OCI-LY7 (cell line): ENCODE measurements at regions not wholly inside any gene's neighbourhood (a gene's known extent, or its start where the extent isn't known, plus 50 kb on each side); places are given as distances from the start of the nearest gene placed in this dataset.

ENCODE experiments used
- BruUV-seq: library from RNA; stranded (reverse); fragments of 400-500 nt; replicated peaks from 2 replicates; lab custom pipeline; 2021; lab: Mats Ljungman, UMichigan
- CTCF ChIA-PET: fragments of 300-600 bp; sonication (Branson Sonifier 250); formaldehyde crosslinking; loops from one replicate; lab custom pipeline; 2022; ENCODE audit warnings: antibody characterized with exemption; ENCODE audit not compliant: unreplicated experiment; lab: Charles Lee
- POLR2A ChIA-PET: fragments of 300-600 bp; sonication (Branson Sonifier 250); formaldehyde crosslinking; loops from one replicate; lab custom pipeline; 2022; ENCODE audit warnings: antibody characterized with exemption; lab: Charles Lee
- DNase-seq: peaks from one replicate; pipeline ENCODE4 v3.0.0-alpha.2; 2015; ENCODE audit warnings: low spot score
- H2AFZ ChIP-seq: fragments of 200-600 bp; sonication (generic), shearing (Covaris generic); 2 replicates; pipeline ENCODE4 v1.6.1; 2014; ENCODE audit warnings: mild to moderate bottlenecking, antibody characterized with exemption, low read length, moderate library complexity
- H3K27ac ChIP-seq: fragments of 200-600 bp; sonication (generic); 2 replicates; pipeline ENCODE4 v1.5.1; 2014; ENCODE audit warnings: mixed run types, low read depth, mild to moderate bottlenecking, moderate library complexity, low read length, inconsistent platforms; ENCODE audit not compliant: poor library complexity, severe bottlenecking
- H3K36me3 ChIP-seq: fragments of 200-600 bp; sonication (generic); 2 replicates; pipeline ENCODE4 v1.6.1; 2014; ENCODE audit warnings: mild to moderate bottlenecking, antibody characterized with exemption, low read length, moderate library complexity, mixed read lengths; ENCODE audit not compliant: insufficient read depth
- H3K4me1 ChIP-seq: fragments of 200-600 bp; sonication (generic); 2 replicates; pipeline ENCODE4 v1.5.1; 2014; ENCODE audit warnings: mild to moderate bottlenecking, low read length; ENCODE audit not compliant: insufficient read depth, poor library complexity, severe bottlenecking
- H3K4me2 ChIP-seq: fragments of 200-600 bp; sonication (generic); 2 replicates; pipeline ENCODE4 v1.6.1; 2014; ENCODE audit warnings: mild to moderate bottlenecking, low read length
- H3K4me3 ChIP-seq: fragments of 200-600 bp; sonication (generic); 2 replicates; pipeline ENCODE4 v1.5.1; 2014; ENCODE audit warnings: mild to moderate bottlenecking, low read depth, low read length; ENCODE audit not compliant: poor library complexity, severe bottlenecking
- H3K79me2 ChIP-seq: fragments of 200-600 bp; sonication (generic); 2 replicates; pipeline ENCODE4 v1.6.1; 2016; ENCODE audit warnings: low read depth, mild to moderate bottlenecking, low read length, moderate library complexity, mixed read lengths; ENCODE audit not compliant: insufficient read depth
- H3K9me2 ChIP-seq: fragments of 200-600 bp; sonication (generic); 2 replicates; pipeline ENCODE4 v1.6.1; 2016; ENCODE audit warnings: mild to moderate bottlenecking, low read length, mixed read lengths; ENCODE audit not compliant: insufficient read depth
- H3K9me3 ChIP-seq: fragments of 200-600 bp; sonication (generic); 2 replicates; pipeline ENCODE4 v1.6.1; 2014; ENCODE audit warnings: mild to moderate bottlenecking, mixed run types, low read length, mixed read lengths
- H4K20me1 ChIP-seq: fragments of 200-600 bp; sonication (generic); 2 replicates; pipeline ENCODE4 v1.6.1; 2014; ENCODE audit warnings: mild to moderate bottlenecking, antibody characterized with exemption, low read length, moderate library complexity, mixed read lengths; ENCODE audit not compliant: insufficient read depth
- CTCF ChIP-seq: fragments of 200-600 bp; sonication (generic); conservative IDR thresholded peaks from 2 replicates; pipeline ENCODE4 v1.5.1; 2014; ENCODE audit warnings: mild to moderate bottlenecking, antibody characterized with exemption, low read length, moderate library complexity, mixed read lengths
- EZH2phosphoT487 ChIP-seq: fragments of 200-600 bp; sonication (generic); IDR thresholded peaks from 2 replicates; pipeline ENCODE4 v1.6.1; 2018; ENCODE audit warnings: low read depth, borderline replicate concordance, mild to moderate bottlenecking, mixed run types, antibody characterized with exemption, low read length, moderate library complexity, mixed read lengths
- intact Hi-C: fragments of 100-400 bp; cut with micrococcal nuclease; formaldehyde crosslinking; loops from one replicate; pipeline ENCODE4 v1.10.0; 2022; ENCODE audit not compliant: unreplicated experiment

GRCh38 chr13:39201180-39201579, 162.9 kb downstream of the NHLRC3 start:
- Histone ChIP-seq H3K4me2 (no peak overlapping the region), H3K9me2 (no peaks in the 10 kb centered on the region), H3K4me3 (no peak overlapping the region), H4K20me1 (no peaks in the 10 kb centered on the region), H3K36me3 (no peaks in the 10 kb centered on the region), H3K4me1 (no peaks in the 10 kb centered on the region), H2AFZ (no peak overlapping the region), H3K9me3 (no peaks in the 10 kb centered on the region), H3K79me2 (no peaks in the 10 kb centered on the region), H3K27ac (no peak overlapping the region)
- BruUV-seq = no TSS peak
- intact Hi-C loops = no loop called here
- TF ChIP-seq EZH2phosphoT487 (no peak), CTCF (no peak)
- no peak for DNase-seq
- CTCF ChIA-PET = no interaction called here
- POLR2A ChIA-PET = no interaction called here

GRCh38 chr13:39202746-39203145, 164.5 kb downstream of the NHLRC3 start:
- ChIA-PET CTCF (no interaction called here), POLR2A (no interaction called here)
- TF ChIP-seq CTCF (no peak), EZH2phosphoT487 (no peak)
- intact Hi-C loops = no loop called here
- Histone ChIP-seq H3K9me2 (no peaks in the 10 kb centered on the region), H4K20me1 (no peaks in the 10 kb centered on the region), H2AFZ (no peak overlapping the region), H3K4me1 (no peaks in the 10 kb centered on the region), H3K4me2 (no peak overlapping the region), H3K4me3 (no peak overlapping the region), H3K9me3 (no peaks in the 10 kb centered on the region), H3K36me3 (no peaks in the 10 kb centered on the region), H3K79me2 (no peaks in the 10 kb centered on the region), H3K27ac (no peak overlapping the region)
- DNase-seq = no peak
- BruUV-seq = no TSS peak

GRCh38 chr13:39208636-39209035, 170.4 kb downstream of the NHLRC3 start:
- H3K9me3 ChIP-seq = no peaks in the 10 kb centered on the region
- H3K79me2 ChIP-seq = no peaks in the 10 kb centered on the region
- H2AFZ ChIP-seq = no peak overlapping the region
- H4K20me1 ChIP-seq = no peaks in the 10 kb centered on the region
- DNase-seq = no peak
- intact Hi-C loops = no loop called here
- no peak overlapping the region for H3K4me2 ChIP-seq
- no peaks in the 10 kb centered on the region for H3K36me3 ChIP-seq
- no peak overlapping the region for H3K4me3 ChIP-seq
- ChIA-PET POLR2A (interaction anchor here (0.6 kb wide), 1 partner anchor 424 kb away, joined by 3 read pairs; no protein-coding TSS in a partner anchor), CTCF (no interaction called here)
- no peaks in the 10 kb centered on the region for H3K4me1 ChIP-seq
- no peaks in the 10 kb centered on the region for H3K9me2 ChIP-seq
- H3K27ac ChIP-seq = no peak overlapping the region
- no peak for TF ChIP-seq EZH2phosphoT487
- TF ChIP-seq CTCF = no peak
- BruUV-seq = no TSS peak
